ENCODE measurements at regions not wholly inside any gene's neighbourhood (a gene's known extent, or its start where the extent isn't known, plus 50 kb on each side); places are given as distances from the start of the nearest gene placed in this dataset.
A peak's percentile ranks its signal among the peaks of the same experiment; 100 is the strongest.

DNA sequence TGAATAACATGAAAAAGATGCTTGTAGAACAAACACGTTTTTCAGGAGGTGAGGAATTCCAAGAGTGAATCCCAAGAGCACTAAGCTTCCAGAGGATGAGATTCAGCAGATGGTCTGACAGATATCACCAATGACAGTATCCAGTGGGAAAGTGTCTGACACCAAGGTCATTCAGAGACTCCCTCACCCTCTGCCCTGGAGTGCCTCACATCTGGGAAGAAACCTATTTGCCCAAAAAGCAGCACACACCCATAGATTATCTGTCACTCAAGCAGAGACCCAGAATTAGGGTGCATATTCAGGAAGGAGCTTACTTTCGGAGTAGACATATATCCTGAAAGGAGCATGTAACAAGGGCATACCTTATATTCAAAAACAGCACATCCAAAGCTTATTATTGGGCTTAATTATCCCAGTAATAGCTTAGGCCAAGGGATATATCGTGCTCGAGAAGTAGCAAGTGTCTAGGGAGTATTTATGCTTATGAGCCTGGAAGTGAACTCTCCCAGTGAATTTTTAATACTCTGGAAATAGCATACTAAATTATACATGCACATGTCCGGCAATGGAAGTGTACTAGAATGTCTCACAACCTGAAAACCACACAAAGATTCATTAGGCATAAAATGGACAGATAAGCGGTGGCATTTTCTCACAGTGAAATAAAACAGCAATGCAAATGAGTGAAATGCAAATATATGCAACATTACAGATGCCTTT lies 998.1 kb upstream of the TMEM132C start:
- no peak for DNase-seq
- no peak overlapping the region for H3K9ac ChIP-seq (ENCODE audit: insufficient read depth in 1 of 2, low read length in 2 of 2)
- no peaks in the 10 kb centered on the region for H3K36me3 ChIP-seq (ENCODE audit: control insufficient read depth in 4 of 4, insufficient read depth in 4 of 4, low read length in 4 of 4)
- no peak for ATAC-seq (ENCODE audit: insufficient read depth, low FRiP score)
- no peak overlapping the region for H3K27ac ChIP-seq (ENCODE audit: low read depth in 1 of 2, low read length in 1 of 2)
- no peaks in the 10 kb centered on the region for H3K27me3 ChIP-seq (ENCODE audit: control insufficient read depth in 3 of 3, insufficient read depth in 3 of 3, low read length in 2 of 3)
- no peaks in the 10 kb centered on the region for H3K4me1 ChIP-seq (ENCODE audit: control insufficient read depth in 5 of 5, insufficient read depth in 5 of 5, low read length in 5 of 5)
- TF ChIP-seq, protein P1, sequence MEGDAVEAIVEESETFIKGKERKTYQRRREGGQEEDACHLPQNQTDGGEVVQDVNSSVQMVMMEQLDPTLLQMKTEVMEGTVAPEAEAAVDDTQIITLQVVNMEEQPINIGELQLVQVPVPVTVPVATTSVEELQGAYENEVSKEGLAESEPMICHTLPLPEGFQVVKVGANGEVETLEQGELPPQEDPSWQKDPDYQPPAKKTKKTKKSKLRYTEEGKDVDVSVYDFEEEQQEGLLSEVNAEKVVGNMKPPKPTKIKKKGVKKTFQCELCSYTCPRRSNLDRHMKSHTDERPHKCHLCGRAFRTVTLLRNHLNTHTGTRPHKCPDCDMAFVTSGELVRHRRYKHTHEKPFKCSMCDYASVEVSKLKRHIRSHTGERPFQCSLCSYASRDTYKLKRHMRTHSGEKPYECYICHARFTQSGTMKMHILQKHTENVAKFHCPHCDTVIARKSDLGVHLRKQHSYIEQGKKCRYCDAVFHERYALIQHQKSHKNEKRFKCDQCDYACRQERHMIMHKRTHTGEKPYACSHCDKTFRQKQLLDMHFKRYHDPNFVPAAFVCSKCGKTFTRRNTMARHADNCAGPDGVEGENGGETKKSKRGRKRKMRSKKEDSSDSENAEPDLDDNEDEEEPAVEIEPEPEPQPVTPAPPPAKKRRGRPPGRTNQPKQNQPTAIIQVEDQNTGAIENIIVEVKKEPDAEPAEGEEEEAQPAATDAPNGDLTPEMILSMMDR (IDR thresholded peaks at IDR 0.05; ENCODE audit: control extremely low read depth, extremely low read depth): no peak
- no peaks in the 10 kb centered on the region for H3K9me3 ChIP-seq (ENCODE audit: control insufficient read depth in 4 of 4, insufficient read depth in 3 of 4, low read length in 3 of 4)
- WGBS, 2 donors: 76 to 79% methylated on average over 6 of the region's 6 CpGs
- H3K4me3 ChIP-seq: no peak overlapping the region

DNA sequence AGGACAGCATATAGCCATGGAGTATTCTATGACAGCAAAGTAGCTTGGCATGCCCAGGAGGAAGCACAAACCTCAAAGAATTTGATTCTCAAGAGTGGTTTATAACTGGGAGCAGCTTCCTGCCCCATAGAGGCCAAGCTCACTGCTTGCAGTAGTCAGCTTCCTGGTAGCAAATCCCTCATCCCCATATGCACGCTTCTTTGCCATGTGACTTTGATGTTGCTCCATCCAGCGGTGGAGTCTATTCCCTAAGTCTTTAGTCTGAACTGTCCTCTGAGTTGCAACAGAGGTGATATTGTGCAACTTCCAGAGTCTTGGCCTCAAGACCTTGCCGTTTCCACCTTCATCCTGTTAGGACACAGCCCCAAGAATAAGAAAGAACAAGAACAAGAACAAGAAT lies 996.8 kb upstream of the TMEM132C start:
- peak; percentile 58 for ATAC-seq (ENCODE audit: insufficient read depth, low FRiP score)

DNA sequence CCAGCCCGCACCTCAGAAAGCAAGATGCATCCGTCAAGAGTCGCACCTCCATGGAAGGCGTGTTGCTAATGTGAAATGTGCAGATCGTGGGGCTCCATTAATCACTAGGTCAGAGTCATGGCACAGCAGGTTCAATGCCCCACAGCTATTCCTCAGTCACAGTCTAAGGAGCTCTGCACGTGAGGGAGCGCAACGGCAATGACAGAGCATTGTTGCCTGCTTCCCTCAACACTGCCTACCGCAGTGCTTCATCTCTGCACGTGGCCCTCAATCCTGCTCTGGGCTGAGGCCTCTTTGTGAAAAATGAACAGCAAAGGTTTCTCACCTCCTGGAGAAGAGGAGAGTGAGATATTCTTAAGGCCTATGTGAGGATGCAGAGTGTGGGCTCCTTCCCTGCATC lies 995.2 kb upstream of the TMEM132C start:
- Histone ChIP-seq H3K27me3 (ENCODE audit: control insufficient read depth in 3 of 3, insufficient read depth in 3 of 3, low read length in 2 of 3) (no peaks in the 10 kb centered on the region), H3K36me3 (ENCODE audit: control insufficient read depth in 4 of 4, insufficient read depth in 4 of 4, low read length in 4 of 4) (no peaks in the 10 kb centered on the region), H3K9ac (ENCODE audit: insufficient read depth in 1 of 2, low read length in 2 of 2) (no peak overlapping the region), H3K9me3 (ENCODE audit: control insufficient read depth in 4 of 4, insufficient read depth in 3 of 4, low read length in 3 of 4) (no peaks in the 10 kb centered on the region), H3K4me1 (ENCODE audit: control insufficient read depth in 5 of 5, insufficient read depth in 5 of 5, low read length in 5 of 5) (no peaks in the 10 kb centered on the region), H3K27ac (ENCODE audit: low read depth in 1 of 2, low read length in 1 of 2) (no peak overlapping the region), H3K4me3 (no peak overlapping the region)
- TF ChIP-seq, protein P1 (IDR thresholded peaks at IDR 0.05; ENCODE audit: control extremely low read depth, extremely low read depth): no peak
- ATAC-seq (ENCODE audit: insufficient read depth, low FRiP score) (no peak), DNase-seq (no peak)
- 88 to 91% methylated on average over 10 of the region's 10 CpGs for WGBS, 2 donors

More for the DNA sequence above, 996.8 kb upstream of the TMEM132C start:
- Histone ChIP-seq H3K9me3 (ENCODE audit: control insufficient read depth in 4 of 4, insufficient read depth in 3 of 4, low read length in 3 of 4) (no peaks in the 10 kb centered on the region), H3K9ac (ENCODE audit: insufficient read depth in 1 of 2, low read length in 2 of 2) (no peak overlapping the region), H3K36me3 (ENCODE audit: control insufficient read depth in 4 of 4, insufficient read depth in 4 of 4, low read length in 4 of 4) (no peaks in the 10 kb centered on the region), H3K4me3 (no peak overlapping the region), H3K27me3 (ENCODE audit: control insufficient read depth in 3 of 3, insufficient read depth in 3 of 3, low read length in 2 of 3) (no peaks in the 10 kb centered on the region), H3K4me1 (ENCODE audit: control insufficient read depth in 5 of 5, insufficient read depth in 5 of 5, low read length in 5 of 5) (no peaks in the 10 kb centered on the region), H3K27ac (ENCODE audit: low read depth in 1 of 2, low read length in 1 of 2) (no peak overlapping the region)
- WGBS, 2 donors: 37 to 55% methylated on average over 3 of the region's 3 CpGs
- no peak for DNase-seq
- TF ChIP-seq, protein P1 (IDR thresholded peaks at IDR 0.05; ENCODE audit: control extremely low read depth, extremely low read depth): no peak

DNA sequence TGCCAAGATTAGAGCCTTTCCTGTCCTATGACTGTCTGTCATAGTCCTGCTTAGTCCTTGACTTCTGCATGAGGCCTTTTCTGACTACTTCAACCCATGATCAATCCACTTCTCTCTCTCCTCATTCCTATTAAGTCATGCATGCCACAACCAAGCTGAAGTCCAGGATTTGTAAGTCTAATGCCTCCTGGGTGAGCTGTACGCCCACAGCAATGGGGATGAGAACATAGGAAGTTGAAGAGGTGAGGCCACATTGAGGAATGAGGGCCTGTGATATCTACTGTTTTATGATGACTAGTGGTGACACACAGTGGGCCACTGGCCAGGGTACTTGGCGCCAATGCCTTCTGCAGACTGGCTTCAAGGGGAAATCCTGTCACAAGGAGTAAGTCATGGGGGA lies 994.1 kb upstream of the TMEM132C start:
- no peaks in the 10 kb centered on the region for H3K36me3 ChIP-seq (ENCODE audit: control insufficient read depth in 4 of 4, insufficient read depth in 4 of 4, low read length in 4 of 4)
- no peak overlapping the region for H3K9ac ChIP-seq (ENCODE audit: insufficient read depth in 1 of 2, low read length in 2 of 2)
- ATAC-seq (ENCODE audit: insufficient read depth, low FRiP score) (no peak), DNase-seq (no peak)
- H3K27me3 ChIP-seq (ENCODE audit: control insufficient read depth in 3 of 3, insufficient read depth in 3 of 3, low read length in 2 of 3): no peaks in the 10 kb centered on the region
- H3K27ac ChIP-seq (ENCODE audit: low read depth in 1 of 2, low read length in 1 of 2): no peak overlapping the region
- no peaks in the 10 kb centered on the region for H3K9me3 ChIP-seq (ENCODE audit: control insufficient read depth in 4 of 4, insufficient read depth in 3 of 4, low read length in 3 of 4)
- 85 to 87% methylated on average over 2 of the region's 2 CpGs for WGBS, 2 donors
- TF ChIP-seq, protein P1 (IDR thresholded peaks at IDR 0.05; ENCODE audit: control extremely low read depth, extremely low read depth): no peak
- no peaks in the 10 kb centered on the region for H3K4me1 ChIP-seq (ENCODE audit: control insufficient read depth in 5 of 5, insufficient read depth in 5 of 5, low read length in 5 of 5)
- no peak overlapping the region for H3K4me3 ChIP-seq
